GM19193 (cell line): ENCODE measurements at regions not wholly inside any gene's neighbourhood (a gene's known extent, or its start where the extent isn't known, plus 50 kb on each side); places are given as distances from the start of the nearest gene placed in this dataset.

Source experiments
- POLR2A ChIP-seq: IDR thresholded peaks from 4 replicates; pipeline ENCODE4 v1.6.1; 2011; ENCODE audit not compliant: insufficient read depth, insufficient read length; ENCODE audit errors: extremely low read depth

GRCh38 chr2:241936457-241937133 lies 67.1 kb downstream of the RTP5 start:
- TF ChIP-seq POLR2A = no peak

GRCh38 chr2:241937297-241937696 lies 67.8 kb downstream of the RTP5 start:
- TF ChIP-seq POLR2A = no peak

GRCh38 chr2:241939541-241939940 lies 70.0 kb downstream of the RTP5 start:
- no peak for TF ChIP-seq POLR2A

GRCh38 chr2:241940329-241940728 lies 70.8 kb downstream of the RTP5 start:
- no peak for TF ChIP-seq POLR2A

GRCh38 chr2:241941691-241942301 lies 72.3 kb downstream of the RTP5 start:
- TF ChIP-seq POLR2A = no peak

- no peak for TF ChIP-seq POLR2A
Observed at GRCh38 chr2:241942416-241943208, 73.1 kb downstream of the RTP5 start.

GRCh38 chr2:241943209-241943850 lies 73.8 kb downstream of the RTP5 start:
- TF ChIP-seq POLR2A = no peak

- TF ChIP-seq POLR2A = no peak
Observed at GRCh38 chr2:241943961-241944575, 74.5 kb downstream of the RTP5 start.

- no peak for TF ChIP-seq POLR2A
Observed at GRCh38 chr2:241944821-241945220, 75.3 kb downstream of the RTP5 start.

- TF ChIP-seq POLR2A = no peak
Observed at GRCh38 chr2:241945311-241945710, 75.8 kb downstream of the RTP5 start.

- no peak for TF ChIP-seq POLR2A
Observed at GRCh38 chr2:241945803-241946202, 76.3 kb downstream of the RTP5 start.

GRCh38 chr2:241946306-241947003 lies 76.9 kb downstream of the RTP5 start:
- TF ChIP-seq POLR2A = no peak

GRCh38 chr2:241947004-241947350 lies 77.4 kb downstream of the RTP5 start:
- TF ChIP-seq POLR2A = no peak

- no peak for TF ChIP-seq POLR2A
Observed at GRCh38 chr2:241947401-241947800, 77.9 kb downstream of the RTP5 start.

- no peak for TF ChIP-seq POLR2A
Observed at GRCh38 chr2:241947876-241948275, 78.3 kb downstream of the RTP5 start.

GRCh38 chr2:241948299-241948897 lies 78.9 kb downstream of the RTP5 start:
- TF ChIP-seq POLR2A = no peak
